ENCODE measurements at regions not wholly inside any gene's neighbourhood (a gene's known extent, or its start where the extent isn't known, plus 50 kb on each side); places are given as distances from the start of the nearest gene placed in this dataset.

- TF ChIP-seq, protein P1, sequence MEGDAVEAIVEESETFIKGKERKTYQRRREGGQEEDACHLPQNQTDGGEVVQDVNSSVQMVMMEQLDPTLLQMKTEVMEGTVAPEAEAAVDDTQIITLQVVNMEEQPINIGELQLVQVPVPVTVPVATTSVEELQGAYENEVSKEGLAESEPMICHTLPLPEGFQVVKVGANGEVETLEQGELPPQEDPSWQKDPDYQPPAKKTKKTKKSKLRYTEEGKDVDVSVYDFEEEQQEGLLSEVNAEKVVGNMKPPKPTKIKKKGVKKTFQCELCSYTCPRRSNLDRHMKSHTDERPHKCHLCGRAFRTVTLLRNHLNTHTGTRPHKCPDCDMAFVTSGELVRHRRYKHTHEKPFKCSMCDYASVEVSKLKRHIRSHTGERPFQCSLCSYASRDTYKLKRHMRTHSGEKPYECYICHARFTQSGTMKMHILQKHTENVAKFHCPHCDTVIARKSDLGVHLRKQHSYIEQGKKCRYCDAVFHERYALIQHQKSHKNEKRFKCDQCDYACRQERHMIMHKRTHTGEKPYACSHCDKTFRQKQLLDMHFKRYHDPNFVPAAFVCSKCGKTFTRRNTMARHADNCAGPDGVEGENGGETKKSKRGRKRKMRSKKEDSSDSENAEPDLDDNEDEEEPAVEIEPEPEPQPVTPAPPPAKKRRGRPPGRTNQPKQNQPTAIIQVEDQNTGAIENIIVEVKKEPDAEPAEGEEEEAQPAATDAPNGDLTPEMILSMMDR (IDR thresholded peaks at IDR 0.05; ENCODE audit: low read depth, low read length, poor library complexity, severe bottlenecking), result no peak
- TF ChIP-seq EZH2phosphoT487 (IDR thresholded peaks at IDR 0.05; ENCODE audit: borderline replicate concordance, low read length), result no peak
Observed at GRCh38 chr5:88666761-88667495, 216.1 kb downstream of the MEF2C start.

All from DOHH2 (cell line).